Thoracic aorta (tissue), 2 donors: ENCODE measurements at regions not wholly inside any gene's neighbourhood (a gene's known extent, or its start where the extent isn't known, plus 50 kb on each side); places are given as distances from the start of the nearest gene placed in this dataset.

Experiments used
- ATAC-seq: fragments of 150-250 bp; one replicate; pipeline ENCODE4 v1.8.0; 2017; ENCODE audit warnings: low read depth; ENCODE audit not compliant: insufficient number of reproducible peaks, low FRiP score
- DNase-seq: peaks from one replicate; pipeline ENCODE4 v3.0.0-alpha.2; 2020; ENCODE audit warnings: low spot score
- H3K27ac ChIP-seq, 2 donors: fragments of 200-600 bp; sonication (generic); 1 replicate in 1 of 2; 2 replicates in 1 of 2; pipeline ENCODE4 v1.5.1; 2016; ENCODE audit warnings: mild to moderate bottlenecking in 2 of 2, moderate library complexity in 2 of 2
- H3K27me3 ChIP-seq: fragments of 200-600 bp; sonication (generic); replicated peaks from 2 replicates; pipeline ENCODE4 v1.6.0; 2016; ENCODE audit warnings: mild to moderate bottlenecking; ENCODE audit not compliant: insufficient read depth
- H3K36me3 ChIP-seq: fragments of 200-600 bp; sonication (generic); one replicate; pipeline ENCODE4 v1.5.1; 2016
- H3K4me1 ChIP-seq, 2 donors: fragments of 200-600 bp; sonication (generic); 1 replicate in 1 of 2; 2 replicates in 1 of 2; pipeline versions ENCODE4 v1.5.1 to v1.6.0; 2016; ENCODE audit warnings: low read depth in 2 of 2, mild to moderate bottlenecking in 1 of 2; ENCODE audit not compliant: control insufficient read depth in 1 of 2
- H3K4me3 ChIP-seq: fragments of 200-600 bp; sonication (generic); 2 replicates; pipeline ENCODE4 v1.5.1; 2016; ENCODE audit warnings: mild to moderate bottlenecking
- H3K9me3 ChIP-seq: fragments of 200-600 bp; sonication (generic); 2 replicates; pipeline ENCODE4 v1.5.1; 2016
- TF ChIP-seq, protein P1 (sequence below): fragments of 200-600 bp; sonication (generic); IDR thresholded peaks from one replicate; pipeline ENCODE4 v1.5.1; 2019; ENCODE audit warnings: antibody characterized with exemption

DNA sequence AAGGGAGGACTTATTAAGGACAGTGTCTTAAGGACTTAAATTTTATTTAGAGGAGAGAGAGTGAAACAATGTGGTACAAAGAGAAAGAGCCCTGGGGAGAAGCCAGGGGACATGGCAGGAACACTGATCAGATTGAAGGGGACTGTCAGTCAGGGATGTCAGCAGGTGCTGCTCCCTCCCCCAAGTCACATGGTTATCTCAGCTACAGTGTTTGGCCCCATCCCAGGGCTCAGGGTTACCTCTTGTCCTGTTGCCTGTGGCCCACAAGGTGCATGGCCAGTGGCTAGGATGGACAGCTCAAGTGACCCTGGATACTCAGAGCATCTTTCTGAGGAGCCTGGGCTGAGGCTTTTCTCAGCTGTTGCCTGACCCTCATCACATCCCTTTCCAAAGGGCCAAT is 325.9 kb upstream of the PODXL start:
- ATAC-seq (no peak), DNase-seq (no peak)
- TF ChIP-seq, protein P1, sequence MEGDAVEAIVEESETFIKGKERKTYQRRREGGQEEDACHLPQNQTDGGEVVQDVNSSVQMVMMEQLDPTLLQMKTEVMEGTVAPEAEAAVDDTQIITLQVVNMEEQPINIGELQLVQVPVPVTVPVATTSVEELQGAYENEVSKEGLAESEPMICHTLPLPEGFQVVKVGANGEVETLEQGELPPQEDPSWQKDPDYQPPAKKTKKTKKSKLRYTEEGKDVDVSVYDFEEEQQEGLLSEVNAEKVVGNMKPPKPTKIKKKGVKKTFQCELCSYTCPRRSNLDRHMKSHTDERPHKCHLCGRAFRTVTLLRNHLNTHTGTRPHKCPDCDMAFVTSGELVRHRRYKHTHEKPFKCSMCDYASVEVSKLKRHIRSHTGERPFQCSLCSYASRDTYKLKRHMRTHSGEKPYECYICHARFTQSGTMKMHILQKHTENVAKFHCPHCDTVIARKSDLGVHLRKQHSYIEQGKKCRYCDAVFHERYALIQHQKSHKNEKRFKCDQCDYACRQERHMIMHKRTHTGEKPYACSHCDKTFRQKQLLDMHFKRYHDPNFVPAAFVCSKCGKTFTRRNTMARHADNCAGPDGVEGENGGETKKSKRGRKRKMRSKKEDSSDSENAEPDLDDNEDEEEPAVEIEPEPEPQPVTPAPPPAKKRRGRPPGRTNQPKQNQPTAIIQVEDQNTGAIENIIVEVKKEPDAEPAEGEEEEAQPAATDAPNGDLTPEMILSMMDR = no peak
- no peaks in the 10 kb centered on the region for H3K4me1 ChIP-seq
- H3K27ac ChIP-seq = no peak overlapping the region
- H3K36me3 ChIP-seq = no peaks in the 10 kb centered on the region
- H3K9me3 ChIP-seq = peaks cover 7% of the 10 kb centered on the region
- no peaks in the 10 kb centered on the region for H3K27me3 ChIP-seq
- H3K4me3 ChIP-seq = no peak overlapping the region

DNA sequence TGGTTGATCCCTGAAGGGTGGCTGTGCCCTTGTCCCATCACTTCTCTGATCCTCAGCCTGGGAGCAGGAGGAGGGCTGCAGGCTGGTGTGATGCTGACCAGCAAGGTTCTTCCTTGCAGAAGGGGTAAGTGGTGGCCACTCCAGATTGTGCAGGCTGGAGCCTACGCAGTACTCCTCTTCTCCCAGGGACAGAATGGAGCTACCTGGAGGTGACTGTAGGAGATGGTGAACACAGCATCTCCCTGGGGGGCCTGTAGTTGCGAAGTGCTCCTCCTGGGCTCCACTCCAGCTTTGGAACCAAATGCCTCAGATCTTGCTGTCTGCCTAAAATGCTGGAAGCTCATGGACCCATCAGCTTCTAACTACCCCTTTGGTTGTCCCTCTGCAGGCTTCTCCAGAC is 323.6 kb upstream of the PODXL start:
- Histone ChIP-seq H3K9me3 (no peaks in the 10 kb centered on the region), H3K4me1 (no peaks in the 10 kb centered on the region), H3K36me3 (no peaks in the 10 kb centered on the region), H3K27me3 (no peaks in the 10 kb centered on the region), H3K27ac (no peak overlapping the region), H3K4me3 (no peak overlapping the region)
- TF ChIP-seq, protein P1 = no peak
- DNase-seq = no peak
- ATAC-seq = no peak

DNA sequence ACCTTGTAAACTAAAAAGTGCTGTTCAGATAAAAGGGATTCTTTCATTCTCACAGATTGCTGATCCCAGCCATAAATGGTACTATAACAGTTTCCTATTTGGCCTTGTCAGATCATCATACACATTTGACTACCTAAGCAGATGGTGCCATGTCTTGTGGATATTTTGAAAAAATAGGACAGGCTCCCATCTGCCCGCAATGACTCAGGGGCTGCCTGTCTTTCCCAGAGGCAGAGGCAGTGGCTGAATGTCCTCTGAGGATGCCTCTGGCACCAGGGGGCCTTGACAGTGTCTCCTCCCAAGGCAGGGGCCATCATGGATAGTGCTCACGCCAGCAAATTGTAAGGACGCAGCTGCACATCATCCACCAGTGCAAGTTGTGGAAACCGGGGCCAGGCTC is 323.0 kb upstream of the PODXL start:
- no peak for DNase-seq

DNA sequence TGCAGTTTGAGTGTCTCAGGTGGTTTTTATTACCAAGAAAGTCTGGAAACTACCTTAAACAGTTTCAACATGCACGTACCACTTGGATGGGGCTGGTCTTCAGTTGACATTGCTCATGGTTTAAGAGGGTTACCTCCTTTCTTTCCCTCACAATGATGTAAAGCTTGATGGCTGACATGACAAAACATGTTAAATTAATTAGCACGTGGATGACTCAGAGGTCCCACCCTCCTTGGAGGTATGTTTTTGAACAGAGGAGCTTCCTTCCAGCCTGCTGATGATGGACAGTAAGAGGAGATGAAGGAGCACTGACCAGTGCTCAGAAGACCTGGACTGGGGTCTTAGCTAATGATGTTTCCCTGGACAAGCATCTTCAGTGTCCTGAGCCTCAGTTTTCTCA is 322.3 kb upstream of the PODXL start:
- no peak for ATAC-seq
- no peaks in the 10 kb centered on the region for H3K36me3 ChIP-seq
- H3K27me3 ChIP-seq = no peaks in the 10 kb centered on the region

More for the DNA sequence above, 323.0 kb upstream of the PODXL start:
- H3K4me3 ChIP-seq = no peak overlapping the region
- H3K4me1 ChIP-seq = no peaks in the 10 kb centered on the region
- H3K36me3 ChIP-seq = no peaks in the 10 kb centered on the region
- no peaks in the 10 kb centered on the region for H3K27me3 ChIP-seq
- no peak overlapping the region for H3K27ac ChIP-seq
- TF ChIP-seq, protein P1 = no peak
- no peaks in the 10 kb centered on the region for H3K9me3 ChIP-seq
- no peak for ATAC-seq

DNA sequence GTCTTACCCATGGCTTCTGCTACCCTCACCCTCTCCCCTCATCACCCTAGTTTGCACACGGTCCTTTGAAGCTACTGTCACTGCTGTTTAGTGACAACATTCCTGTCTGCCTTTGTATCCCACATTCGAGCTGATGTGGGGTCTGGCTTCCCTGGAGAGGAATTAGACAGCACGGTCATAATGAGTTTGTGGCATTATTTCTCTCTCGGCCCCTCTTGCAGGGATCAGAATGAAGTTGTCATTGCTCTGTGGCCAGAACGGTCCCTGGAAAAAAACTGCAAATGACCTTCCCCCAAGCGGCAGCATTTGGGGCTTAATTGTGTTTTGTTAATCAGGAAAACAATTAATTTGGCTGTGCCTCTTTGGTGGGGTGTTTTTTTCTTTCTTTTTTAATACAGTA is 317.2 kb upstream of the PODXL start:
- H3K4me3 ChIP-seq = no peak overlapping the region
- no peaks in the 10 kb centered on the region for H3K36me3 ChIP-seq
- TF ChIP-seq, protein P1 = no peak
- DNase-seq (no peak), ATAC-seq (no peak)
- H3K4me1 ChIP-seq = no peaks in the 10 kb centered on the region
- H3K9me3 ChIP-seq = no peaks in the 10 kb centered on the region
- no peak overlapping the region for H3K27ac ChIP-seq
- H3K27me3 ChIP-seq = no peaks in the 10 kb centered on the region

More for the DNA sequence above, 322.3 kb upstream of the PODXL start:
- no peak for DNase-seq
- no peak overlapping the region for H3K27ac ChIP-seq
- H3K4me1 ChIP-seq = no peaks in the 10 kb centered on the region
- H3K9me3 ChIP-seq = no peaks in the 10 kb centered on the region
- TF ChIP-seq, protein P1 = no peak
- no peak overlapping the region for H3K4me3 ChIP-seq
